CMK (cell line): ENCODE measurements at regions not wholly inside any gene's neighbourhood (a gene's known extent, or its start where the extent isn't known, plus 50 kb on each side); places are given as distances from the start of the nearest gene placed in this dataset.

Experiments used
- DNase-seq: peaks from one replicate; pipeline ENCODE4 v3.0.0-alpha.2; 2010; ENCODE audit warnings: low read depth

DNA sequence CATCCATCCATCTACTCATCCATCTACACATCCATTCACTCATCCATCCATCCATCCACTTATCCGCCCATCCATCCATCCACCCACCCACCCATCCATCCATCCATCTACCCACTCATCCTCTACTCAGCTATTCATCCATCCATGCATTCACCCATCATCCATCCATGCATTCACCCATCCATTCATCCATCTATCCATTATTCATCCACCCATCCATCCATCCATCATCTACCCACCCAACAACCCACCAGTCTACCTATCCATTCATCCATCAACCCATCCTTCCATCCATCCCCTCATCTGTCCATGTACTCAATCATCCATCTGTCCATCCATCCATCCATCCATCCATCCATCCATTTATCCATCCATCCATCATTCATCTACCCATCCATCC is 972.7 kb downstream of the BRD1 start:
- no peak for DNase-seq

- DNase-seq: no peak
Measured at GRCh38 chr22:48853627-48854240, 973.9 kb downstream of the BRD1 start.

GRCh38 chr22:48851933-48852549 is 975.6 kb downstream of the BRD1 start:
- DNase-seq: no peak

GRCh38 chr22:48850658-48851287 is 976.9 kb downstream of the BRD1 start:
- no peak for DNase-seq

DNA sequence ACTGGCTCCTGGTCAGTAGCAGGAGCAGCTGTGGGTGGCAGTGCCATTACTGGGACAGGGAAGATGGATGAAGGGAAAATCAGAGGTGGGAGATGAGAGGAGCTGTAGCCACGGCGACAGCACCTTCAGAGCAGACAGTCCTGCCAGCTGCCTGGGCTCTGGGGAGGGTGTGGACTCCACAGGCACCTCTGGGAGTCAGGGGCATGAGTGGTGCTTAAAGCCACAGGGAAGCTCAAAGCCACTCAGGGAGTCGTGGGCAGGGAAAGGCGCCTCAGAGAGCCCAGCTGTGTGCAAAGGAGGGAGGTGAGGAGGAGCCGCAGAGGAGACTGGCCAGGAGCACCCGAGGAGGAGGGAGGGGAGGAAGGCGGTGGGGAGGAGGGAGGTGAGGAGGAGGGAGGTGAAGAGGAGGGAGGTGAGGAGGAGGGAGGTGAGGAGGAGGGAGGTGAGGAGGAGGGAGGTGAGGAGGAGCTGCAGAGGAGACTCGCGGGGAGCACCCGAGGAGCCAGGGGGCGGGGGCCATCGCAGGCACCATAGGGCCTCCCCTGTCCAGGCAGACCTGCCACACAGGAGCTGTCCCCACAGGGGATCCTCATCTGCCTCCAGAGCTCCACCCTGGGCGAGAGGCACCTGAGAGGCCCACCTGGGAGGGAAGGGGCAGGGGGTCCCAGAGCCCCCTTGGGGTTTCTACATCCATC is 977.6 kb downstream of the BRD1 start:
- DNase-seq: no peak

DNA sequence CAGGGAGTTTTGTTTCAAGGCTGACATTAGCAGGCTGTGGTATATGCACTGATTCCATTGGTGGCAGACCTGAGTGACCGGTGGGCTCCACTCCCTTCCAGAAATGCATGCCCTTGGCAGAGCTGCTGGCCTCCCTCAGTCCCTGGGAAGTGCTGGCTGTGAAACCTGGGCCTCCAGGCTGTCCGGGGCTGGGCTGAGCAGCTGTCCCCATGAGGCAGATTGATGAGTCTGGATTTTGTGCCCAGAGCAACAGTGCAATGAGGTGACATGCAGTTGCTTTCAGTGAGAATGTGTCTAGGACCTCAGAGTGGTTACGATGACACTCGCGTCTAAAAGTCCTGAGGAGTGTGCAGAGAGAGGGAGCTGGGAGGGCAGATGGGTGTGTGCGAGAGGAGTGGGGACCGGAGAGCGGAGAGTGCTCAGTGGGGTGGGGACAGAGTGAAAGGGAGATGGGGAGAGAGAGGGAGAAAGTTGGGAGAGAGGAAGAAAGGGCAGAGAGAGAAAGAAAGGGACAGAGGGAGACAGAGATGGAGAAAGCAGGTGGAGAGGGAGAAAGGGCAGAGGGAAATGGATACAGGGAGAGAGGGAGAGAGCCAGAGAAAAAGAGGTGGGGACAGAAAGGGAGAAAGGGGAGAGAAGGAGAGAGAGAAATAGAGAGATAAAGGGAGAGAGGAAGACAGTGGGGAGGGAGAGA is 978.3 kb downstream of the BRD1 start:
- DNase-seq: no peak

GRCh38 chr22:48846200-48846599 is 981.5 kb downstream of the BRD1 start:
- no peak for DNase-seq

- DNase-seq: no peak
Measured at GRCh38 chr22:48845356-48845936, 982.2 kb downstream of the BRD1 start.

GRCh38 chr22:48844056-48844675 is 983.5 kb downstream of the BRD1 start:
- no peak for DNase-seq

- no peak for DNase-seq
Measured at GRCh38 chr22:48843640-48844039, 984.0 kb downstream of the BRD1 start.

DNA sequence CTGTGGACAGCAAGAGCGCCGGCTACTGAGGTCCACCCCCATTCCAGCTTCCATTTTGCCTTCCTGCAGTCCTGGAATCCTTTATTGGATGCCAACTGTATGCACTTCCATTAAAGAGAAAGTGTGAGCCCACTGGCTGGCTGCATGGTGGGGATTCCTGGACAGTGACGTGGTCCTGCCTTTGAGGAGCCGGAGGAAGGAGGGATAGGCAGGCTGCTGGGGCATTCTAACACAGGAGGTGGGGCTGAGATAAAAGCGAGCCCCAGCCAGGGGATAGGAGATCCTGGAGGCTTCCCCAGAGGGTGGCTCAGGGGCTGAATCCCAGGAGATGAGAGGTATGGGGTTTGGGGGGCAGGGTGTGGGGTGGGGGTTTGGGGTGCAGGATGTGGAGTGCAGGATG is 984.7 kb downstream of the BRD1 start:
- DNase-seq: no peak

DNA sequence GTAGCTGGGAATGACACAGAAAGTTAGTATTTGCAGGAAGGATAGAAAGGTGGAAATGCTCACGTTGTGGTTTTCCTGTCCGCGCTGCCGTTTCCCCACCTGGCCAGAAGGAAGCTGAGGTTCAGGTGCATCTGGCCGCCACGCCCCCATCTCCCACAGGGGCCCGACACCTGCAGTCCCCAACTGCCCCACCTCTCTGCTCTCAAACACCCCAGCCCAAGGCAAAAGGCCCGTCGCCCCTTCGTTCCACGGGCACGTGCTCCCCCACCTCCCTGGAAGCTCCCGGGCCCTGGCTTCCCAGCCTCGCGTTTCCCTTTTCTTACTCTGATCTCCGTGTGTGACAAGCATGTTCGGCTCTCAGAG is 985.1 kb downstream of the BRD1 start:
- no peak for DNase-seq

GRCh38 chr22:48841881-48842582 is 985.6 kb downstream of the BRD1 start:
- no peak for DNase-seq

- no peak for DNase-seq
Measured at GRCh38 chr22:48840112-48840949, 987.3 kb downstream of the BRD1 start.

GRCh38 chr22:48838846-48839730 is 988.6 kb downstream of the BRD1 start:
- DNase-seq: no peak

GRCh38 chr22:48838376-48838775 is 989.3 kb downstream of the BRD1 start:
- no peak for DNase-seq

- DNase-seq: no peak
Measured at GRCh38 chr22:48837341-48837935, 990.2 kb downstream of the BRD1 start.

GRCh38 chr22:48836673-48837340 is 990.9 kb downstream of the BRD1 start:
- DNase-seq: no peak
